AG10803 (cell line): ENCODE measurements at regions not wholly inside any gene's neighbourhood (a gene's known extent, or its start where the extent isn't known, plus 50 kb on each side); places are given as distances from the start of the nearest gene placed in this dataset.

ENCODE experiments used
- DNase-seq: peaks from one replicate; pipeline ENCODE4 v3.0.0; 2010; ENCODE audit warnings: low read depth
- H3K4me3 ChIP-seq: 2 replicates; pipeline ENCODE4 v1.5.1; 2011; ENCODE audit warnings: mild to moderate bottlenecking, low read length, control low read depth
- CTCF ChIP-seq: conservative IDR thresholded peaks from 2 replicates; pipeline ENCODE4 v1.5.1; 2011; ENCODE audit warnings: mild to moderate bottlenecking, low read length, control low read depth, inconsistent platforms

- no peak for DNase-seq
- TF ChIP-seq CTCF = no peak
- H3K4me3 ChIP-seq = no peak overlapping the region
These were observed 148.9 kb downstream of the ZNF737 start for GRCh38 chr19:20416661-20417060.

- DNase-seq = no peak
- H3K4me3 ChIP-seq = no peak overlapping the region
- no peak for TF ChIP-seq CTCF
These were observed 151.5 kb downstream of the ZNF737 start for GRCh38 chr19:20414120-20414519.

- DNase-seq = no peak
- H3K4me3 ChIP-seq = no peak overlapping the region
- no peak for TF ChIP-seq CTCF
These were observed 151.9 kb downstream of the ZNF737 start for GRCh38 chr19:20413705-20414104.

GRCh38 chr19:20412846-20413245, 152.7 kb downstream of the ZNF737 start:
- no peak for DNase-seq
- H3K4me3 ChIP-seq = no peak overlapping the region
- no peak for TF ChIP-seq CTCF

GRCh38 chr19:20397292-20397691, 168.3 kb downstream of the ZNF737 start:
- TF ChIP-seq CTCF = no peak
- no peak overlapping the region for H3K4me3 ChIP-seq
- no peak for DNase-seq

- no peak for TF ChIP-seq CTCF
These were observed 176.8 kb downstream of the ZNF737 start for GRCh38 chr19:20388706-20389225.

GRCh38 chr19:20385061-20385460, 180.5 kb downstream of the ZNF737 start:
- TF ChIP-seq CTCF = no peak
- no peak overlapping the region for H3K4me3 ChIP-seq

More at GRCh38 chr19:20388706-20389225, 176.8 kb downstream of the ZNF737 start:
- H3K4me3 ChIP-seq = no peak overlapping the region
- no peak for DNase-seq

More at GRCh38 chr19:20385061-20385460, 180.5 kb downstream of the ZNF737 start:
- no peak for DNase-seq
